ENCODE measurements at regions not wholly inside any gene's neighbourhood (a gene's known extent, or its start where the extent isn't known, plus 50 kb on each side); places are given as distances from the start of the nearest gene placed in this dataset.

- TF ChIP-seq, protein P1, sequence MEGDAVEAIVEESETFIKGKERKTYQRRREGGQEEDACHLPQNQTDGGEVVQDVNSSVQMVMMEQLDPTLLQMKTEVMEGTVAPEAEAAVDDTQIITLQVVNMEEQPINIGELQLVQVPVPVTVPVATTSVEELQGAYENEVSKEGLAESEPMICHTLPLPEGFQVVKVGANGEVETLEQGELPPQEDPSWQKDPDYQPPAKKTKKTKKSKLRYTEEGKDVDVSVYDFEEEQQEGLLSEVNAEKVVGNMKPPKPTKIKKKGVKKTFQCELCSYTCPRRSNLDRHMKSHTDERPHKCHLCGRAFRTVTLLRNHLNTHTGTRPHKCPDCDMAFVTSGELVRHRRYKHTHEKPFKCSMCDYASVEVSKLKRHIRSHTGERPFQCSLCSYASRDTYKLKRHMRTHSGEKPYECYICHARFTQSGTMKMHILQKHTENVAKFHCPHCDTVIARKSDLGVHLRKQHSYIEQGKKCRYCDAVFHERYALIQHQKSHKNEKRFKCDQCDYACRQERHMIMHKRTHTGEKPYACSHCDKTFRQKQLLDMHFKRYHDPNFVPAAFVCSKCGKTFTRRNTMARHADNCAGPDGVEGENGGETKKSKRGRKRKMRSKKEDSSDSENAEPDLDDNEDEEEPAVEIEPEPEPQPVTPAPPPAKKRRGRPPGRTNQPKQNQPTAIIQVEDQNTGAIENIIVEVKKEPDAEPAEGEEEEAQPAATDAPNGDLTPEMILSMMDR (conservative IDR thresholded peaks at IDR 0.05; ENCODE audit: low read depth, low read length), result no peak
- no peak for TF ChIP-seq EZH2 (IDR thresholded peaks at IDR 0.05; ENCODE audit: borderline replicate concordance, low read depth, low read length, poor library complexity, severe bottlenecking)
Observed at GRCh38 chr4:153939570-153939969, 150.7 kb upstream of the SFRP2 start.
